DND-41 (cell line): ENCODE measurements at regions not wholly inside any gene's neighbourhood (a gene's known extent, or its start where the extent isn't known, plus 50 kb on each side); places are given as distances from the start of the nearest gene placed in this dataset.

Experiments
- CTCF ChIP-seq: IDR thresholded peaks from 2 replicates; pipeline ENCODE4 v1.5.1; 2012; ENCODE audit warnings: borderline replicate concordance, low read length, moderate library complexity, mild to moderate bottlenecking; ENCODE audit not compliant: poor library complexity, severe bottlenecking; ENCODE audit errors: extremely low read depth
- EZH2 ChIP-seq: IDR thresholded peaks from 3 replicates; pipeline ENCODE4 v1.6.1; 2012; ENCODE audit warnings: borderline replicate concordance, low read depth, mild to moderate bottlenecking, moderate library complexity, low read length, inconsistent platforms; ENCODE audit not compliant: severe bottlenecking

GRCh38 chr3:159047361-159047760, 245.5 kb downstream of the MFSD1 start:
- TF ChIP-seq CTCF (no peak), EZH2 (no peak)
